ENCODE measurements at regions not wholly inside any gene's neighbourhood (a gene's known extent, or its start where the extent isn't known, plus 50 kb on each side); places are given as distances from the start of the nearest gene placed in this dataset.

DNA sequence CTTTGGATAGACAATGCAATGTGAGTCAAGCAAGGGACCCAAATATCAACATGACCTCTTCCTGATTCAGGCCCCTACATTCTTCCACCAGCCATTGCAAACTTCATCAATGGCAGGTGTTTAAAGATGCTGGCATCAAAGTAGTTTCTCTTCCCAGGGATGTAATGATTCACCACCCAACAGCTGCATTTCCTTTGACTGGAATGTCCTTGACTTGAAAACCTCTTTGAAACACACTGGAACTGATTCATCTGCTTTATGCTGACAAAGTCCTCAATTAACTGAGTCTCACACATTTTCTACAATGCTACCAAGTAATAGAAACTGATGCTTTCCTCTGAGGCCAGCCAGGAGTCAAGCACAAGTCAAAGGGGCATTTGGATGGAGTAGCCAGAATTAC is 385.5 kb downstream of the GBE1 start:
- no peaks in the 10 kb centered on the region for H3K4me1 ChIP-seq

GRCh38 chr3:81364411-81364810 is 397.0 kb downstream of the GBE1 start:
- Histone ChIP-seq H3K4me3 (no peak overlapping the region), H3K4me1 (no peaks in the 10 kb centered on the region), H3K27ac (no peak overlapping the region), H3K36me3 (no peaks in the 10 kb centered on the region), H3K27me3 (no peaks in the 10 kb centered on the region), H3K9me3 (no peaks in the 10 kb centered on the region)
- in situ Hi-C loops (cut with MboI; ENCODE audit: low pct_ligation_motif_present in 1 of 4, low pct_unique_long_range_greater_than_20kb in 1 of 4, low sequenced_read_pairs in 3 of 4): no loop called here
- TF ChIP-seq POLR2AphosphoS5 (IDR thresholded peaks at IDR 0.05): no peak
- no peak for TF ChIP-seq POLR2A (IDR thresholded peaks at IDR 0.05)
- TF ChIP-seq EP300 (IDR thresholded peaks at IDR 0.05; ENCODE audit: low read depth): no peak
- TF ChIP-seq, protein P1, sequence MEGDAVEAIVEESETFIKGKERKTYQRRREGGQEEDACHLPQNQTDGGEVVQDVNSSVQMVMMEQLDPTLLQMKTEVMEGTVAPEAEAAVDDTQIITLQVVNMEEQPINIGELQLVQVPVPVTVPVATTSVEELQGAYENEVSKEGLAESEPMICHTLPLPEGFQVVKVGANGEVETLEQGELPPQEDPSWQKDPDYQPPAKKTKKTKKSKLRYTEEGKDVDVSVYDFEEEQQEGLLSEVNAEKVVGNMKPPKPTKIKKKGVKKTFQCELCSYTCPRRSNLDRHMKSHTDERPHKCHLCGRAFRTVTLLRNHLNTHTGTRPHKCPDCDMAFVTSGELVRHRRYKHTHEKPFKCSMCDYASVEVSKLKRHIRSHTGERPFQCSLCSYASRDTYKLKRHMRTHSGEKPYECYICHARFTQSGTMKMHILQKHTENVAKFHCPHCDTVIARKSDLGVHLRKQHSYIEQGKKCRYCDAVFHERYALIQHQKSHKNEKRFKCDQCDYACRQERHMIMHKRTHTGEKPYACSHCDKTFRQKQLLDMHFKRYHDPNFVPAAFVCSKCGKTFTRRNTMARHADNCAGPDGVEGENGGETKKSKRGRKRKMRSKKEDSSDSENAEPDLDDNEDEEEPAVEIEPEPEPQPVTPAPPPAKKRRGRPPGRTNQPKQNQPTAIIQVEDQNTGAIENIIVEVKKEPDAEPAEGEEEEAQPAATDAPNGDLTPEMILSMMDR (IDR thresholded peaks at IDR 0.05): no peak
- intact Hi-C loops (cut with DNase I; ENCODE audit: low total_unique reads): no loop called here
- 47 to 68% methylated on average over 3 of the region's 3 CpGs for WGBS, 2 donors (ENCODE audit: low coverage in 1 of 2)
- no peak for DNase-seq

More for the DNA sequence above, 385.5 kb downstream of the GBE1 start:
- Histone ChIP-seq H3K27me3 (no peaks in the 10 kb centered on the region), H3K9me3 (no peaks in the 10 kb centered on the region), H3K27ac (no peak overlapping the region), H3K36me3 (no peaks in the 10 kb centered on the region), H3K4me3 (no peak overlapping the region)
- TF ChIP-seq POLR2AphosphoS5 (IDR thresholded peaks at IDR 0.05) (no peak), EP300 (IDR thresholded peaks at IDR 0.05; ENCODE audit: low read depth) (no peak), POLR2A (IDR thresholded peaks at IDR 0.05) (no peak)
- TF ChIP-seq, protein P1 (IDR thresholded peaks at IDR 0.05): no peak
- in situ Hi-C loops (cut with MboI; ENCODE audit: low pct_ligation_motif_present in 1 of 4, low pct_unique_long_range_greater_than_20kb in 1 of 4, low sequenced_read_pairs in 3 of 4) (no loop called here), intact Hi-C loops (cut with DNase I; ENCODE audit: low total_unique reads) (no loop called here)
- no peak for DNase-seq

DNA sequence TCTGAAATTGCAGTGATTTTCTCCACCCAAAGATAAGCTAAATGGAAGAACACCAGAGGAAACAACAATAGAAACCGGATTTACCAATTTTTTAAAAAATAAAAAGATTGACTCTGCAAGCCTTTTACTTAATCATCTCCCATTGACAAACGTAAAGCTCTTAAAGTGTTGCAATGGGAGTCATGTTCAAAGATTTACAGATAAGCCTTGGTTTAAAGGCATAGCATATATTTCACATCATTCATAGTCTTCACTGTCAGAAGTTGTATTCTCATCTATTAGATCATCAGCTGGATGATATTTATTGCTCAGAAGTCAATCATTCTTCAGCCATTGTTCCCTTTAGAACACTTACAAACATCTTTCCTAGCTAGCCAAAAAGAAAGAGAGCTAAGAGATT is 397.6 kb downstream of the GBE1 start:
- Histone ChIP-seq H3K27me3 (no peaks in the 10 kb centered on the region), H3K9me3 (no peaks in the 10 kb centered on the region), H3K36me3 (no peaks in the 10 kb centered on the region), H3K27ac (no peak overlapping the region), H3K4me3 (no peak overlapping the region), H3K4me1 (no peaks in the 10 kb centered on the region)
- in situ Hi-C loops (cut with MboI; ENCODE audit: low pct_ligation_motif_present in 1 of 4, low pct_unique_long_range_greater_than_20kb in 1 of 4, low sequenced_read_pairs in 3 of 4): no loop called here
- 51 to 63% methylated on average over 2 of the region's 2 CpGs for WGBS, 2 donors (ENCODE audit: low coverage in 1 of 2)
- DNase-seq: no peak
- intact Hi-C loops (cut with DNase I; ENCODE audit: low total_unique reads): no loop called here
- no peak for TF ChIP-seq POLR2AphosphoS5 (IDR thresholded peaks at IDR 0.05)
- no peak for TF ChIP-seq EP300 (IDR thresholded peaks at IDR 0.05; ENCODE audit: low read depth)
- no peak for TF ChIP-seq POLR2A (IDR thresholded peaks at IDR 0.05)
- TF ChIP-seq, protein P1 (IDR thresholded peaks at IDR 0.05): no peak

DNA sequence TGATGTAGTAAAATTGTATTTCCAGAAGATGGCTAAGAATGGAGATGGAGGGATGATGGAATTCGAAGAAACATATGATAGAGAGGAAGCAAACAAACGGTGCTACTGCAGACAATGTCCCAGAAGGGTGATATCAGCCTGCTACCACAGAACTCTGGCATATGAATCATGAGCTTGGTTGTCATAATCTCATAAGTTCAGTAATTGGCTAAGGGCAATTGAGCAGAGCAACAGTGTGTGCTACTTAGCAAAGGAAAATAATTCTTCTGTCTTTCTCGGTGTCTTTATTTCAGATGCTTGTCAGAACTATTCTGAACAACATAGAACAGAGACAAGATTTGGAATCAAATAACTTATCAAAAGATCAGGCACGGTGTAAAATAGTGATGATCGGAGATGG is 407.3 kb downstream of the GBE1 start:
- TF ChIP-seq, protein P1 (IDR thresholded peaks at IDR 0.05): no peak
- no peak for TF ChIP-seq EP300 (IDR thresholded peaks at IDR 0.05; ENCODE audit: low read depth)
- TF ChIP-seq POLR2AphosphoS5 (IDR thresholded peaks at IDR 0.05): no peak
- TF ChIP-seq POLR2A (IDR thresholded peaks at IDR 0.05): no peak
- H3K36me3 ChIP-seq: no peaks in the 10 kb centered on the region
- no peak overlapping the region for H3K27ac ChIP-seq
- no peaks in the 10 kb centered on the region for H3K9me3 ChIP-seq
- intact Hi-C loops (cut with DNase I; ENCODE audit: low total_unique reads): no loop called here
- no peaks in the 10 kb centered on the region for H3K27me3 ChIP-seq
- no peaks in the 10 kb centered on the region for H3K4me1 ChIP-seq
- in situ Hi-C loops (cut with MboI; ENCODE audit: low pct_ligation_motif_present in 1 of 4, low pct_unique_long_range_greater_than_20kb in 1 of 4, low sequenced_read_pairs in 3 of 4): no loop called here
- no peak overlapping the region for H3K4me3 ChIP-seq
- WGBS, 2 donors (ENCODE audit: low coverage in 1 of 2): 78 to 82% methylated on average over 4 to 5 of the region's 5 CpGs
- no peak for DNase-seq
